H1 (cell line): ENCODE measurements at regions not wholly inside any gene's neighbourhood (a gene's known extent, or its start where the extent isn't known, plus 50 kb on each side); places are given as distances from the start of the nearest gene placed in this dataset.

ENCODE experiments used
- TBP ChIP-seq: IDR thresholded peaks from 2 replicates; pipeline ENCODE4 v1.6.1; 2011; ENCODE audit warnings: low read depth, low read length, improper control_type of control experiment
- TF ChIP-seq, protein P1 (sequence below): IDR thresholded peaks from 2 replicates; pipeline ENCODE4 v1.6.1; 2012; ENCODE audit warnings: inconsistent platforms

- TF ChIP-seq, protein P1, sequence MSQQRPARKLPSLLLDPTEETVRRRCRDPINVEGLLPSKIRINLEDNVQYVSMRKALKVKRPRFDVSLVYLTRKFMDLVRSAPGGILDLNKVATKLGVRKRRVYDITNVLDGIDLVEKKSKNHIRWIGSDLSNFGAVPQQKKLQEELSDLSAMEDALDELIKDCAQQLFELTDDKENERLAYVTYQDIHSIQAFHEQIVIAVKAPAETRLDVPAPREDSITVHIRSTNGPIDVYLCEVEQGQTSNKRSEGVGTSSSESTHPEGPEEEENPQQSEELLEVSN = no peak
- TF ChIP-seq TBP = no peak
These were observed 107.1 kb upstream of the ARHGAP24 start (continued) for GRCh38 chr4:85367815-85368214.
